DMS79 treated with DMSO at 0.1 percent for 48 hours (cell line): ENCODE measurements at regions not wholly inside any gene's neighbourhood (a gene's known extent, or its start where the extent isn't known, plus 50 kb on each side); places are given as distances from the start of the nearest gene placed in this dataset.

Source experiments
- DNase-seq: peaks from one replicate; lab custom pipeline; 2025; lab: John Stamatoyannopoulos, UW

- DNase-seq: no peak
Measured at GRCh38 chr14:89626233-89626806, 209.3 kb upstream of the FOXN3 start.

- peak; percentile 93 for DNase-seq
Measured at GRCh38 chr14:89625731-89626232, 208.7 kb upstream of the FOXN3 start.

- peak; percentile 98 for DNase-seq
Measured at GRCh38 chr14:89625244-89625713, 208.2 kb upstream of the FOXN3 start.

GRCh38 chr14:89624500-89625156 is 207.6 kb upstream of the FOXN3 start:
- peak; percentile 87 for DNase-seq

GRCh38 chr14:89621791-89622638 is 205.0 kb upstream of the FOXN3 start:
- no peak for DNase-seq

- DNase-seq: no peak
Measured at GRCh38 chr14:89621009-89621421, 204.0 kb upstream of the FOXN3 start.

- DNase-seq: no peak
Measured at GRCh38 chr14:89620436-89620835, 203.4 kb upstream of the FOXN3 start.

- DNase-seq: peak; percentile 72
Measured at GRCh38 chr14:89619596-89619995, 202.6 kb upstream of the FOXN3 start.

- DNase-seq: peak; percentile 95
Measured at GRCh38 chr14:89618811-89619551, 201.9 kb upstream of the FOXN3 start.

GRCh38 chr14:89618330-89618708 is 201.3 kb upstream of the FOXN3 start:
- DNase-seq: peak; percentile 62

- DNase-seq: peak; percentile 75
Measured at GRCh38 chr14:89617481-89618329, 200.7 kb upstream of the FOXN3 start.

- DNase-seq: no peak
Measured at GRCh38 chr14:89616852-89617341, 199.9 kb upstream of the FOXN3 start.

- no peak for DNase-seq
Measured at GRCh38 chr14:89616425-89616824, 199.4 kb upstream of the FOXN3 start.

GRCh38 chr14:89615421-89615820 is 198.4 kb upstream of the FOXN3 start:
- no peak for DNase-seq

- DNase-seq: no peak
Measured at GRCh38 chr14:89614009-89614691, 197.1 kb upstream of the FOXN3 start.

GRCh38 chr14:89613260-89614008 is 196.4 kb upstream of the FOXN3 start:
- no peak for DNase-seq

GRCh38 chr14:89609500-89610100 is 192.6 kb upstream of the FOXN3 start:
- no peak for DNase-seq

GRCh38 chr14:89607453-89607852 is 190.4 kb upstream of the FOXN3 start:
- DNase-seq: no peak

GRCh38 chr14:89603938-89604480 is 187.0 kb upstream of the FOXN3 start:
- no peak for DNase-seq
